H9 (cell line): ENCODE measurements at regions not wholly inside any gene's neighbourhood (a gene's known extent, or its start where the extent isn't known, plus 50 kb on each side); places are given as distances from the start of the nearest gene placed in this dataset.

Experiments
- DNase-seq: peaks from one replicate; pipeline ENCODE4 v3.0.0-alpha.2; 2017
- H2AFZ ChIP-seq: one replicate; pipeline ENCODE4 v1.6.1; 2013; ENCODE audit warnings: mild to moderate bottlenecking, low read length, control low read depth, moderate library complexity
- H2AK5ac ChIP-seq: 2 replicates; pipeline ENCODE4 v1.6.1; 2013; ENCODE audit warnings: low read length, control low read depth, mixed read lengths; ENCODE audit not compliant: insufficient read length
- H2BK120ac ChIP-seq: one replicate; pipeline ENCODE4 v1.6.1; 2013; ENCODE audit warnings: low read depth, mild to moderate bottlenecking, low read length, control low read depth, inconsistent platforms; ENCODE audit not compliant: poor library complexity, severe bottlenecking
- H2BK12ac ChIP-seq: 2 replicates; pipeline ENCODE4 v1.6.1; 2013; ENCODE audit warnings: low read length, control low read depth, mixed read lengths, low read depth; ENCODE audit not compliant: insufficient read length
- H2BK15ac ChIP-seq: 2 replicates; pipeline ENCODE4 v1.6.1; 2013; ENCODE audit warnings: low read depth, low read length, control low read depth
- H2BK20ac ChIP-seq: one replicate; pipeline ENCODE4 v1.6.1; 2013; ENCODE audit warnings: low read depth, mild to moderate bottlenecking, low read length, control low read depth, inconsistent platforms; ENCODE audit not compliant: poor library complexity, severe bottlenecking
- H2BK5ac ChIP-seq: 2 replicates; pipeline ENCODE4 v1.6.1; 2013; ENCODE audit warnings: low read length, control low read depth, mixed read lengths; ENCODE audit not compliant: insufficient read length
- H3K14ac ChIP-seq: 2 replicates; pipeline ENCODE4 v1.6.1; 2013; ENCODE audit warnings: low read length, control low read depth; ENCODE audit not compliant: insufficient read depth
- H3K18ac ChIP-seq: 2 replicates; pipeline ENCODE4 v1.6.1; 2013; ENCODE audit warnings: low read depth, mild to moderate bottlenecking, mixed read lengths, low read length, control low read depth; ENCODE audit not compliant: insufficient read length
- H3K23ac ChIP-seq: 2 replicates; pipeline ENCODE4 v1.6.1; 2013; ENCODE audit warnings: low read length, control low read depth, mixed read lengths, low read depth; ENCODE audit not compliant: insufficient read length
- H3K23me2 ChIP-seq: 2 replicates; pipeline ENCODE4 v1.6.1; 2013; ENCODE audit warnings: low read depth, mild to moderate bottlenecking, mixed read lengths, low read length, control low read depth; ENCODE audit not compliant: insufficient read length, poor library complexity, severe bottlenecking
- H3K27ac ChIP-seq: 2 replicates; pipeline ENCODE4 v1.5.1; 2013; ENCODE audit warnings: low read length, control low read depth, mixed read lengths, low read depth; ENCODE audit not compliant: insufficient read length
- H3K27me3 ChIP-seq: 2 replicates; pipeline ENCODE4 v1.6.1; 2013; ENCODE audit warnings: low read length, control low read depth, inconsistent platforms; ENCODE audit not compliant: insufficient read depth
- H3K4ac ChIP-seq: 2 replicates; pipeline ENCODE4 v1.6.1; 2013; ENCODE audit warnings: low read depth, mild to moderate bottlenecking, control low read depth, inconsistent platforms, low read length, moderate library complexity
- H3K4me1 ChIP-seq: 2 replicates; pipeline ENCODE4 v1.6.1; 2013; ENCODE audit warnings: low read length, control low read depth, inconsistent platforms; ENCODE audit not compliant: insufficient read depth
- H3K4me2 ChIP-seq: 2 replicates; pipeline ENCODE4 v1.6.1; 2013; ENCODE audit warnings: low read length, control low read depth, mixed read lengths; ENCODE audit not compliant: insufficient read length, insufficient read depth
- H3K56ac ChIP-seq: 2 replicates; pipeline ENCODE4 v1.6.1; 2013; ENCODE audit warnings: low read depth, mild to moderate bottlenecking, mixed read lengths, low read length, control low read depth; ENCODE audit not compliant: insufficient read length
- H3K79me1 ChIP-seq: 2 replicates; pipeline ENCODE4 v1.6.1; 2013; ENCODE audit warnings: low read depth, mild to moderate bottlenecking, moderate library complexity, low read length, control low read depth, inconsistent platforms; ENCODE audit not compliant: insufficient read depth, poor library complexity, severe bottlenecking
- H3K79me2 ChIP-seq: 2 replicates; pipeline ENCODE4 v1.6.1; 2013; ENCODE audit warnings: low read length, control low read depth, inconsistent platforms; ENCODE audit not compliant: insufficient read depth
- H3K9ac ChIP-seq: 2 replicates; pipeline ENCODE4 v1.6.1; 2013; ENCODE audit warnings: low read length, control low read depth, mixed read lengths; ENCODE audit not compliant: insufficient read length; ENCODE audit errors: extremely low read depth
- H3K9me3 ChIP-seq: one replicate; pipeline ENCODE4 v1.6.1; 2013; ENCODE audit warnings: low read depth, low read length, inconsistent platforms; ENCODE audit not compliant: control insufficient read depth
- H3T11ph ChIP-seq: one replicate; pipeline ENCODE4 v1.6.1; 2013; ENCODE audit warnings: mild to moderate bottlenecking, low read length, control low read depth, inconsistent platforms
- H4K20me1 ChIP-seq: one replicate; pipeline ENCODE4 v1.6.1; 2013; ENCODE audit not compliant: control insufficient read depth, insufficient read length, insufficient read depth
- H4K5ac ChIP-seq: 2 replicates; pipeline ENCODE4 v1.6.1; 2013; ENCODE audit warnings: low read depth, mild to moderate bottlenecking, mixed read lengths, low read length, control low read depth; ENCODE audit not compliant: insufficient read length
- H4K8ac ChIP-seq: replicated peaks from 2 replicates; pipeline ENCODE4 v1.6.1; 2013; ENCODE audit warnings: low read length, control low read depth, mixed read lengths, low read depth; ENCODE audit not compliant: insufficient read length
- H4K91ac ChIP-seq: 2 replicates; pipeline ENCODE4 v1.6.1; 2013; ENCODE audit warnings: low read depth, mild to moderate bottlenecking, moderate library complexity, mixed read lengths, low read length, control low read depth; ENCODE audit not compliant: insufficient read length
- H3K27ac Mint-ChIP-seq, 3 experiments: 2 replicates in 2 of 3; 3 replicates in 1 of 3; pipeline ENCODE4 v1.8.0; 2020 to 2021; ENCODE audit warnings: mixed read lengths in 3 of 3, mild to moderate bottlenecking in 1 of 3, moderate library complexity in 1 of 3
- H3K27me3 Mint-ChIP-seq: 2 replicates; pipeline ENCODE4 v1.8.0; 2021; ENCODE audit warnings: low read depth, mild to moderate bottlenecking, moderate library complexity, mixed read lengths
- H3K36me3 Mint-ChIP-seq, 3 experiments: 2 replicates in 2 of 3; 3 replicates in 1 of 3; pipeline ENCODE4 v1.8.0; 2020 to 2021; ENCODE audit warnings: low read depth in 3 of 3, mixed read lengths in 3 of 3; ENCODE audit not compliant: insufficient read depth in 1 of 3
- H3K4me1 Mint-ChIP-seq, 2 experiments: 2 replicates each; pipeline ENCODE4 v1.8.0; 2020; ENCODE audit warnings: mixed read lengths in 2 of 2
- H3K4me3 Mint-ChIP-seq, 2 experiments: 2 replicates in 1 of 2; 3 replicates in 1 of 2; pipeline ENCODE4 v1.8.0; 2020 to 2021; ENCODE audit warnings: mild to moderate bottlenecking in 2 of 2, mixed read lengths in 2 of 2, moderate library complexity in 1 of 2
- H3K9me3 Mint-ChIP-seq, 2 experiments: 2 replicates in 1 of 2; 3 replicates in 1 of 2; pipeline ENCODE4 v1.8.0; 2020; ENCODE audit warnings: mild to moderate bottlenecking in 2 of 2, mixed read lengths in 2 of 2, moderate library complexity in 1 of 2
- WGBS: extraction: QIAGEN DNeasy Blood & Tissue Kit; methylation state at CpG from one replicate; pipeline ENCODE4 v1.1.7; 2013; ENCODE audit warnings: missing lambda C conversion rate, low lambda C conversion rate, mixed read lengths; ENCODE audit not compliant: insufficient read length; ENCODE audit errors: extremely low coverage; 5-methylcytosine and 5-hydroxymethylcytosine counted together
- TF ChIP-seq, protein P1 (sequence below): fragments of 200-600 bp; sonication (generic); conservative IDR thresholded peaks from 3 replicates; pipeline ENCODE4 v1.8.0; 2021; ENCODE audit warnings: antibody characterized with exemption, mild to moderate bottlenecking

- Histone ChIP-seq H4K91ac (no peak overlapping the region), H2BK15ac (no peak overlapping the region), H3K9ac (no peak overlapping the region), H3K27me3 (no peaks in the 10 kb centered on the region), H4K5ac (no peak overlapping the region), H3K4me1 (no peaks in the 10 kb centered on the region), H3K56ac (no peak overlapping the region), H3T11ph (no peak overlapping the region), H3K9me3 (no peaks in the 10 kb centered on the region), H3K4me2 (no peak overlapping the region), H4K8ac (no peak overlapping the region), H3K79me1 (no peaks in the 10 kb centered on the region), H2BK120ac (no peak overlapping the region), H3K18ac (no peak overlapping the region), H2BK20ac (no peak overlapping the region), H2BK5ac (no peak overlapping the region), H2AK5ac (no peak overlapping the region), H3K23ac (no peak overlapping the region), H3K14ac (no peak overlapping the region), H3K23me2 (no peaks in the 10 kb centered on the region), H2BK12ac (no peak overlapping the region), H3K27ac (no peak overlapping the region), H3K4ac (no peak overlapping the region), H2AFZ (no peak overlapping the region), H3K79me2 (no peaks in the 10 kb centered on the region), H4K20me1 (no peaks in the 10 kb centered on the region)
- H3K27me3 Mint-ChIP-seq: no peaks in the 10 kb centered on the region; the same call in 1 of the 2 replicates
- no peak for DNase-seq
- peaks cover 0 to 2% of the 10 kb centered on the region in 2 experiments; a peak in 2 of 4 replicates for H3K4me1 Mint-ChIP-seq
- H3K9me3 Mint-ChIP-seq: peaks cover 0 to 8% of the 10 kb centered on the region in 2 experiments; a peak in 2 of 5 replicates
- peaks cover 0 to 5% (median 2%) of the 10 kb centered on the region in 3 experiments; a peak in 2 of 7 replicates for H3K36me3 Mint-ChIP-seq
- no peak overlapping the region for H3K4me3 Mint-ChIP-seq
- no peak overlapping the region for H3K27ac Mint-ChIP-seq
- WGBS: no CpG with 5 or more reads among the region's 5 CpGs
- TF ChIP-seq, protein P1, sequence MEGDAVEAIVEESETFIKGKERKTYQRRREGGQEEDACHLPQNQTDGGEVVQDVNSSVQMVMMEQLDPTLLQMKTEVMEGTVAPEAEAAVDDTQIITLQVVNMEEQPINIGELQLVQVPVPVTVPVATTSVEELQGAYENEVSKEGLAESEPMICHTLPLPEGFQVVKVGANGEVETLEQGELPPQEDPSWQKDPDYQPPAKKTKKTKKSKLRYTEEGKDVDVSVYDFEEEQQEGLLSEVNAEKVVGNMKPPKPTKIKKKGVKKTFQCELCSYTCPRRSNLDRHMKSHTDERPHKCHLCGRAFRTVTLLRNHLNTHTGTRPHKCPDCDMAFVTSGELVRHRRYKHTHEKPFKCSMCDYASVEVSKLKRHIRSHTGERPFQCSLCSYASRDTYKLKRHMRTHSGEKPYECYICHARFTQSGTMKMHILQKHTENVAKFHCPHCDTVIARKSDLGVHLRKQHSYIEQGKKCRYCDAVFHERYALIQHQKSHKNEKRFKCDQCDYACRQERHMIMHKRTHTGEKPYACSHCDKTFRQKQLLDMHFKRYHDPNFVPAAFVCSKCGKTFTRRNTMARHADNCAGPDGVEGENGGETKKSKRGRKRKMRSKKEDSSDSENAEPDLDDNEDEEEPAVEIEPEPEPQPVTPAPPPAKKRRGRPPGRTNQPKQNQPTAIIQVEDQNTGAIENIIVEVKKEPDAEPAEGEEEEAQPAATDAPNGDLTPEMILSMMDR: no peak
Measured at GRCh38 chr5:108655750-108656450, 91.8 kb upstream of the FER start.
